Activated B cell treated with CpG ODN at 0.5 μM for 24 hours (primary cell): ENCODE measurements at regions not wholly inside any gene's neighbourhood (a gene's known extent, or its start where the extent isn't known, plus 50 kb on each side); places are given as distances from the start of the nearest gene placed in this dataset.
"Not testable (repeated sequence)": the region's sequence is repeated elsewhere in the genome, so short reads cannot be mapped to it uniquely, and the experiment has no call there.

Experiments used
- ATAC-seq: fragments of 200-7000 bp; cut with Tn5 transposase; one replicate; pipeline ENCODE4 v1.10.0; 2021; ENCODE audit warnings: low read depth, mild to moderate bottlenecking, moderate library complexity
- CTCF ChIA-PET: fragments of 350-600 bp; sonication (Branson Sonifier 250); formaldehyde crosslinking; loops from one replicate; lab custom pipeline; 2021; ENCODE audit warnings: antibody characterized with exemption; lab: Charles Lee
- POLR2A ChIA-PET: fragments of 350-600 bp; sonication (Branson Sonifier 250); formaldehyde crosslinking; loops from one replicate; lab custom pipeline; 2021; ENCODE audit warnings: antibody characterized with exemption; lab: Charles Lee
- DNase-seq: peaks from one replicate; pipeline ENCODE4 v3.0.0; 2022
- H3K27ac Mint-ChIP-seq: one replicate; pipeline ENCODE4 v1.8.0; 2020; ENCODE audit warnings: mixed read lengths
- H3K27me3 Mint-ChIP-seq: one replicate; pipeline ENCODE4 v1.8.0; 2021; ENCODE audit warnings: mixed read lengths
- H3K36me3 Mint-ChIP-seq: one replicate; pipeline ENCODE4 v1.8.0; 2021; ENCODE audit warnings: low read depth, mixed read lengths
- H3K4me1 Mint-ChIP-seq: one replicate; pipeline ENCODE4 v1.8.0; 2021; ENCODE audit warnings: mixed read lengths
- H3K4me3 Mint-ChIP-seq: one replicate; pipeline ENCODE4 v1.8.0; 2020; ENCODE audit warnings: mild to moderate bottlenecking, mixed read lengths
- H3K9me3 Mint-ChIP-seq: one replicate; pipeline ENCODE4 v1.8.0; 2020; ENCODE audit warnings: mixed read lengths
- CTCF ChIP-seq: fragments of 200-600 bp; IDR thresholded peaks from one replicate; pipeline ENCODE4 v1.8.0; 2022; ENCODE audit warnings: antibody characterized with exemption, mild to moderate bottlenecking
- intact Hi-C: fragments of 100-400 bp; cut with micrococcal nuclease; formaldehyde crosslinking; loops from one replicate; pipeline ENCODE4 v1.15.1; 2024

- ATAC-seq (no peak), DNase-seq (no peak)
- intact Hi-C loops, result no loop called here
- CTCF ChIA-PET, result no interaction called here
- H3K4me1 Mint-ChIP-seq, result no peaks in the 10 kb centered on the region
- H3K4me3 Mint-ChIP-seq, result no peak overlapping the region
- H3K27ac Mint-ChIP-seq, result no peak overlapping the region
- no peak for TF ChIP-seq CTCF
- H3K9me3 Mint-ChIP-seq, result peaks cover 6% of the 10 kb centered on the region
- H3K36me3 Mint-ChIP-seq, result no peaks in the 10 kb centered on the region
- POLR2A ChIA-PET, result no interaction called here
- no peaks in the 10 kb centered on the region for H3K27me3 Mint-ChIP-seq
These were observed 2029.1 kb upstream of the LRRTM1 start for GRCh38 chr2:82333697-82334096.

GRCh38 chr2:82330155-82330554, 2025.6 kb upstream of the LRRTM1 start:
- intact Hi-C loops, result no loop called here
- CTCF ChIA-PET, result no interaction called here

GRCh38 chr2:82326180-82326767, 2021.7 kb upstream of the LRRTM1 start:
- CTCF ChIA-PET, intact Hi-C loops, H3K27ac Mint-ChIP-seq, H3K27me3 Mint-ChIP-seq, DNase-seq, H3K36me3 Mint-ChIP-seq, ATAC-seq, H3K4me3 Mint-ChIP-seq, POLR2A ChIA-PET, H3K4me1 Mint-ChIP-seq: not testable (repeated sequence)
- H3K9me3 Mint-ChIP-seq, result peaks cover 11% of the 10 kb centered on the region

More at GRCh38 chr2:82330155-82330554, 2025.6 kb upstream of the LRRTM1 start:
- DNase-seq, result no peak
- ATAC-seq, result no peak
- TF ChIP-seq CTCF, result no peak
- no peaks in the 10 kb centered on the region for H3K36me3 Mint-ChIP-seq
- H3K27me3 Mint-ChIP-seq, result no peaks in the 10 kb centered on the region
- no peak overlapping the region for H3K27ac Mint-ChIP-seq
- POLR2A ChIA-PET, result no interaction called here
- peaks cover 7% of the 10 kb centered on the region for H3K9me3 Mint-ChIP-seq
- H3K4me3 Mint-ChIP-seq, result no peak overlapping the region
- no peaks in the 10 kb centered on the region for H3K4me1 Mint-ChIP-seq

- POLR2A ChIA-PET, result no interaction called here
- Mint-ChIP-seq H3K4me3 (no peak overlapping the region), H3K4me1 (no peaks in the 10 kb centered on the region), H3K36me3 (no peaks in the 10 kb centered on the region), H3K9me3 (peaks cover 8% of the 10 kb centered on the region), H3K27ac (no peak overlapping the region), H3K27me3 (no peaks in the 10 kb centered on the region)
- intact Hi-C loops, result no loop called here
- TF ChIP-seq CTCF, result no peak
- no peak for ATAC-seq
- no peak for DNase-seq
- CTCF ChIA-PET, result no interaction called here
These were observed 2015.7 kb upstream of the LRRTM1 start for GRCh38 chr2:82320296-82320695.

- intact Hi-C loops, result no loop called here
- CTCF ChIA-PET, result no interaction called here
- Mint-ChIP-seq H3K27me3 (no peaks in the 10 kb centered on the region), H3K9me3 (peaks cover 2% of the 10 kb centered on the region), H3K36me3 (no peaks in the 10 kb centered on the region), H3K4me1 (no peaks in the 10 kb centered on the region), H3K4me3 (no peak overlapping the region), H3K27ac (no peak overlapping the region)
- no peak for TF ChIP-seq CTCF
- no peak for DNase-seq
- POLR2A ChIA-PET, result no interaction called here
- no peak for ATAC-seq
These were observed 2012.5 kb upstream of the LRRTM1 start for GRCh38 chr2:82317012-82317411.

GRCh38 chr2:82316586-82316985, 2012.0 kb upstream of the LRRTM1 start:
- DNase-seq (no peak), ATAC-seq (no peak)
- CTCF ChIA-PET, result no interaction called here
- Mint-ChIP-seq H3K36me3 (no peaks in the 10 kb centered on the region), H3K4me3 (no peak overlapping the region), H3K27ac (no peak overlapping the region), H3K4me1 (no peaks in the 10 kb centered on the region), H3K9me3 (peaks cover 2% of the 10 kb centered on the region), H3K27me3 (no peaks in the 10 kb centered on the region)
- no peak for TF ChIP-seq CTCF
- POLR2A ChIA-PET, result no interaction called here
- intact Hi-C loops, result no loop called here
